GM10266 (cell line): ENCODE measurements at regions not wholly inside any gene's neighbourhood (a gene's known extent, or its start where the extent isn't known, plus 50 kb on each side); places are given as distances from the start of the nearest gene placed in this dataset.

Experiments used
- DNase-seq: peaks from one replicate; pipeline ENCODE4 v3.0.0; 2012; ENCODE audit errors: extremely low spot score
- TF ChIP-seq, protein P1 (sequence below): IDR thresholded peaks from 2 replicates; pipeline ENCODE4 v1.5.1; 2012; ENCODE audit warnings: mild to moderate bottlenecking, low read depth; ENCODE audit not compliant: control insufficient read depth, insufficient read depth; ENCODE audit errors: missing control alignments

DNA sequence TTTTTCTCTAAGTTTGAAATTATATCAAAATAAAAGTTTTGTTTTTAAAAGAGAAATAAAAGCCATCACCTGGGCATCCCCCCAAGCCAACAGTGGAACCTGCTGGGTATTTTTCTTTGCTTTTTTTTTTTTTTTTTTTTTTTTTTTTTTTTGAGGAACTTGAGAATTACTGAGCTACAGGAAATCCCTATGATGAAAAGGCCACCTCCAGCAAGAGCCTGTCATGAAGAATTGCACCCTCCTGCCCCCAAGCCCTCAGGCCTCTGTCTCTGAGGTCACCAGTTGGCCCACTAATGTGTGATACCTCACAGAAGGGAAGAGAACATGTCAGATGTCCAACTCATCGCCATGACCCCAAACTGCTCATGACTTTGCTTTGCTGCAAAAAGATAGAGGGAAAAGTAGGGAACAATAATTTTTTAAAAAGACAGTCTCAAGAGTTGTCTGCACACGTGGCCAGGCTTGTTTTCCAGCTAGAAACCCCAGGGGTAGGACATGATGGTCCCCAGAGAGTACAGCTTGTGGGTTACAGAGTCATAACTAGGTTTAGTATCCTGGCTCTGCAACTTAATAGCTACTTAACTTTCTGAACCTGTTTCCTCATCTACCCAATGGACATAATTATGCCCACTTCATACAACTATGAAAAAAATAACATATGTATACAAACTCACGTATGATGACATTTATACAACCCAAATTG, 124.3 kb upstream of the EGLN3 start:
- DNase-seq, result no peak

DNA sequence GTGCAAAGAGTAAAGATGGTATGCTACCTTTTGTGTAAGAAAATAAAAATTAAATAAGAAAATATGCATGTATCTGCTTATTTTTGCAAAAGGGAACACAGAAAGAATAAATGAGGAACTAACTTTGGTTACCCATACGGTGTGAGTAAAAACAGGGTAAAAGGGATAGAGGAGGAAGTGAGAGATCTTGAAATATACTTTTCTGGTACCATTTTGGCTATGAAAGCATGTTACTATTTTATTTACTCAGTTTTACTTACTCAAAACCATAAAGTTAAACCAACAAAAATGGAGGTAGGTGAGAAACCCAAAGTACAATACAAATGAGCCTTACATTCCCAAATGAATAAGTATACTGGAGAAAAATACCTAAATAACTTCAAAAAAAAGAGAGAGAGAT, 122.0 kb upstream of the EGLN3 start:
- TF ChIP-seq, protein P1, sequence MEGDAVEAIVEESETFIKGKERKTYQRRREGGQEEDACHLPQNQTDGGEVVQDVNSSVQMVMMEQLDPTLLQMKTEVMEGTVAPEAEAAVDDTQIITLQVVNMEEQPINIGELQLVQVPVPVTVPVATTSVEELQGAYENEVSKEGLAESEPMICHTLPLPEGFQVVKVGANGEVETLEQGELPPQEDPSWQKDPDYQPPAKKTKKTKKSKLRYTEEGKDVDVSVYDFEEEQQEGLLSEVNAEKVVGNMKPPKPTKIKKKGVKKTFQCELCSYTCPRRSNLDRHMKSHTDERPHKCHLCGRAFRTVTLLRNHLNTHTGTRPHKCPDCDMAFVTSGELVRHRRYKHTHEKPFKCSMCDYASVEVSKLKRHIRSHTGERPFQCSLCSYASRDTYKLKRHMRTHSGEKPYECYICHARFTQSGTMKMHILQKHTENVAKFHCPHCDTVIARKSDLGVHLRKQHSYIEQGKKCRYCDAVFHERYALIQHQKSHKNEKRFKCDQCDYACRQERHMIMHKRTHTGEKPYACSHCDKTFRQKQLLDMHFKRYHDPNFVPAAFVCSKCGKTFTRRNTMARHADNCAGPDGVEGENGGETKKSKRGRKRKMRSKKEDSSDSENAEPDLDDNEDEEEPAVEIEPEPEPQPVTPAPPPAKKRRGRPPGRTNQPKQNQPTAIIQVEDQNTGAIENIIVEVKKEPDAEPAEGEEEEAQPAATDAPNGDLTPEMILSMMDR, result no peak
- no peak for DNase-seq

More for the DNA sequence above, 124.3 kb upstream of the EGLN3 start:
- TF ChIP-seq, protein P1, result no peak

DNA sequence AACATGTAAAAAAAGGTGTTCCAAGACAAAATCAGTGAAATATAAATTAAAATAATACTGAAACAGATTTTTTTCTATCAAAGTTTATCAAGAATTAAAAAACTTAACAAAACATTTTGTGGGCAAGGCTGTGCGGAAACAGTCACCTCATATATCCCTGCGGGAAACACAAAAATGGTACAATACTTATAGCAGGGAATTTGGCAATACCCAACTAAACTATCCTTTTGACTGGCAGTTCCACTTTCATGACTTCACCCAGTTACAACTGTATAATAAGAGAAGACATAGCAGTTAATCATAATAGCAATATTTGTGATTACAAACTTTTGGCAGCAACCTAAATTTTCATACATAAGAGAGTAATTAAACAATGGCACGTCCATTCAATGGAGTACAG, 121.5 kb upstream of the EGLN3 start:
- no peak for DNase-seq
- TF ChIP-seq, protein P1, result no peak

DNA sequence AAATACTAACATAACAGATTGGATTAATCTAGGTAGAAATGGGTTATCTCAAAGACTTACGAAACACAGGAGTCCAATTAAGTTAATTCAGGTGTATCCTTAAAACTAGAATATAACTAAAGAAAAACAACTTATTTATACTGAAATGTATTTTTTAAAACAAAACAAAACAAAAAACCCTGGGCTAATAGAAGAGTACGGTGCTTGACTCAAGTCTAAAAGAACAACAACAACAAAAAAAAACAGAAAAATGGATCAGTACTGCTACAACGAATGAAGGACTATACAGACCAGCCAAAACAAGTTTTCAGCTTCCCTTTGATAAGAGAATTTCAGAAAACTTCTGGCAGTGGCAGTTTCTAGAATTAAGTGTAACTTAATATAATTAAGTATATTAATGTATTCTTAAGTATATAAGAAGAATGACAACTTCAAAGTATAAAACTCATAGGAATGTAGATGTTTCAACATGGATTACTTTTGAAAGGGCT, 120.1 kb upstream of the EGLN3 start:
- TF ChIP-seq, protein P1, result no peak
- no peak for DNase-seq

DNA sequence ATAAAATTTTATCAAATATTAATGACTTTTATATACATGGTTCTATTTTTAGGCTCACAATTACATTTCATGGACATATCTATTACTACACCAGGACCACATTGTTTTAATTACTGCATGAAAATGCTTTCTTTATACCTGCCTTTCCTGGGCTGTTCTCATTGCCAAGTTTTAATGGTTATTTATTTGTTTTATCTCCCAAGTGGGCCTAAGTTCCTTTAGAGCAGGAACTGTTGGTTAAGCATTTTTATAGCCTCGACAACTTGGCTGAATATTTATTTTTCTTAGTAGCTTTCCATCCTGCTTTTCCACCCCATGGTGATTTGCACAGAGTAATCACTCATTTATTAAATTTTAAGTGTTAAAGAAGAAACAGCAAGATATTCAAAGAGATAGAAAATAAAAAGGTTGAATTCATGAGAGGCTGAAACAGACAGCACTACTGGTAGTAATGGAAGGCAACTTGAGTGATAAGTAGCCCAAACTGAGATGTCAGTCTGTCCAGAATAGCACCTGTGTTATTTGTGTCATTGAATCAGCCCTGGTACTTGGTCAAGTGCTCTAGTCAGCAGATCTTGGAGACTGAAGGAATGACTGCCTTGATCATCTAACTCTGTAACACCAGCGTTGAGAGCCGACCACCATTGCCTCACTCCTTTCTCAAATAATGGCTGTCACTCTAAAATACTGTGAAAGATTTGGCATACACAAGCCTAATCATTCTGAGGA, 119.1 kb upstream of the EGLN3 start:
- TF ChIP-seq, protein P1, result no peak

DNA sequence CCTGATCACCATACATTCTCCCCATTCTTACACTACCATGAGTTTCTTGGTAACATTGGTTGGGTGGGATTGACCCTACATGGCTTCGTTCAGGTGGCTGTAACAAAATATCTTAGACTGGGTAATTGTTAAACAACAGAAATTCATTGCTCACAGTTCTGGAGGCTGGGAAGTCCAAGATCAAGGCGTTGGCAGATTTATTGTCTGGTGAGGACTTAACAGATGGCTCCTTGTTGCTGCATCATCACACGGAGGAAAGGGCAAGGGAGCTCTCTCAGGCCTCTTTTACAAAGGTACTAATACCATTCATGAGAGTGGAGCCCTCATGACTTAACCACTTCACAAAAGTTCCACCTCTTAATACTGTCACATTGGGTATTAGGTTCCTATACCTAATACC, 116.7 kb upstream of the EGLN3 start:
- DNase-seq, result no peak
- TF ChIP-seq, protein P1, result no peak

More for the DNA sequence above, 119.1 kb upstream of the EGLN3 start:
- DNase-seq, result no peak
